B cell (primary cell): ENCODE measurements at regions not wholly inside any gene's neighbourhood (a gene's known extent, or its start where the extent isn't known, plus 50 kb on each side); places are given as distances from the start of the nearest gene placed in this dataset.

ENCODE experiments used
- EZH2 ChIP-seq: IDR thresholded peaks from 2 replicates; pipeline ENCODE4 v1.6.1; 2012; ENCODE audit warnings: borderline replicate concordance, low read depth, mild to moderate bottlenecking, moderate library complexity, low read length; ENCODE audit not compliant: insufficient read depth, poor library complexity, severe bottlenecking
- TF ChIP-seq, protein P1 (sequence below): fragments of 200-600 bp; IDR thresholded peaks from one replicate; pipeline ENCODE4 v1.8.0; 2022; ENCODE audit warnings: antibody characterized with exemption, mild to moderate bottlenecking

DNA sequence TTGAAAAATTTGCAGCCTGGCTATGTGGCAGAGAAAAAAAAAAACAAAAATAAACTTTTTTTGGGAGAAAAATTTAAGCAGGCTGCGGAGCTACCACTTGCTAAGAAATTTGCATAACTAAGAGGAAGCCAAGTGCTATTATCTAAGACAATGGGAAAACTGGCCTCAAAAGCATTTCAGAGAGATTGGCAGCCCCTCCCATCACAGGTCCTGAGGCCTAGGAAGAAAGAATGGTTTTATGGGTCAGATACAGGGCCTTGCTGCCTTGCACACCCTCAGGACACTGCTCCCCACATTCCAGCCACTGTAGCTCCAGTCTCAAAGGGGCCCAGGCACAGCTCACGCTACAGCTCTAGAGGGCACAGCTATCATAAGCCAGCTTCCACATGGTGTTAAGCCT is 777.9 kb downstream of the TENT5A start:
- TF ChIP-seq, protein P1, sequence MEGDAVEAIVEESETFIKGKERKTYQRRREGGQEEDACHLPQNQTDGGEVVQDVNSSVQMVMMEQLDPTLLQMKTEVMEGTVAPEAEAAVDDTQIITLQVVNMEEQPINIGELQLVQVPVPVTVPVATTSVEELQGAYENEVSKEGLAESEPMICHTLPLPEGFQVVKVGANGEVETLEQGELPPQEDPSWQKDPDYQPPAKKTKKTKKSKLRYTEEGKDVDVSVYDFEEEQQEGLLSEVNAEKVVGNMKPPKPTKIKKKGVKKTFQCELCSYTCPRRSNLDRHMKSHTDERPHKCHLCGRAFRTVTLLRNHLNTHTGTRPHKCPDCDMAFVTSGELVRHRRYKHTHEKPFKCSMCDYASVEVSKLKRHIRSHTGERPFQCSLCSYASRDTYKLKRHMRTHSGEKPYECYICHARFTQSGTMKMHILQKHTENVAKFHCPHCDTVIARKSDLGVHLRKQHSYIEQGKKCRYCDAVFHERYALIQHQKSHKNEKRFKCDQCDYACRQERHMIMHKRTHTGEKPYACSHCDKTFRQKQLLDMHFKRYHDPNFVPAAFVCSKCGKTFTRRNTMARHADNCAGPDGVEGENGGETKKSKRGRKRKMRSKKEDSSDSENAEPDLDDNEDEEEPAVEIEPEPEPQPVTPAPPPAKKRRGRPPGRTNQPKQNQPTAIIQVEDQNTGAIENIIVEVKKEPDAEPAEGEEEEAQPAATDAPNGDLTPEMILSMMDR, result no peak
- no peak for TF ChIP-seq EZH2
